HG02588 (cell line): ENCODE measurements at regions not wholly inside any gene's neighbourhood (a gene's known extent, or its start where the extent isn't known, plus 50 kb on each side); places are given as distances from the start of the nearest gene placed in this dataset.
A peak's percentile ranks its signal among the peaks of the same experiment; 100 is the strongest.

Experiments used
- ATAC-seq: cut with Tn5 transposase; IDR thresholded peaks from one replicate; pipeline ENCODE4 v1.9.1; 2021; ENCODE audit warnings: mild to moderate bottlenecking, moderate library complexity; ENCODE audit not compliant: unreplicated experiment

DNA sequence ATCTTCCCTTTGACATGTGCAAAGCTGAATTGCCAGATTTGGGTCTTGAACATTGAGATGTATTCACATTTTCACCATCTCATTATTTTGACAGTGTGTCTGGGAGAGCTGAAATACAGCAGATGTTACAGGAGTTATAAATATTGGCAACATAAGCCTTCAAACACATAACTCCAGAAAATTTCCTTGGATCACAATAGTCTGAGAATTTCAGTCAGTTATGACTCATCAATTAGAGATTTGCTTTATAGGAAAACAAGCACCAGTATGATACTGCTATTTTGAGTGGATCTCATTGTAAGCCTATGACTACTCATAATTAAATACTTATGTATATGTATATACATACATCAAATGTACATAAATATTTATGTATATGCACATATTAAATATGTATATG is 1171.8 kb downstream of the AMY1C start:
- no peak for ATAC-seq

DNA sequence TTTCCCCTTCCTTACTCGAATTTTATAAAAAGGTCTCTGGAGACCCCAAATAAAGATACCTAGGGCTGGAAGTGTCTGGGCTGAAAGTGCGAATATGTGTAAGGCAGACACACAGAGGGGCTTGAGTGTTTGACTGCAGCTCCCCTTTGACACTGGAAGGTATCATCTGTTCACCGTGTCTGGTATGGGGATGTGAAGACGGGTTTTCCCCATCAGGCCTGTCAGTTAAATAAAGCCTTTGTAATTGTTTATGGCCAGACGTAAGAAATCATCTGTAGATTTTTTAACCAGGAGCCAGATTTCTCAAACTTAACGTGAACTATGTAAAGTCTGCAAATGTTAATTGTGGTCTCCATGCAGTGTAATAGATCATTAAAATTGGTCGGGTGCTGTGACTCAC is 1173.4 kb downstream of the AMY1C start:
- no peak for ATAC-seq

DNA sequence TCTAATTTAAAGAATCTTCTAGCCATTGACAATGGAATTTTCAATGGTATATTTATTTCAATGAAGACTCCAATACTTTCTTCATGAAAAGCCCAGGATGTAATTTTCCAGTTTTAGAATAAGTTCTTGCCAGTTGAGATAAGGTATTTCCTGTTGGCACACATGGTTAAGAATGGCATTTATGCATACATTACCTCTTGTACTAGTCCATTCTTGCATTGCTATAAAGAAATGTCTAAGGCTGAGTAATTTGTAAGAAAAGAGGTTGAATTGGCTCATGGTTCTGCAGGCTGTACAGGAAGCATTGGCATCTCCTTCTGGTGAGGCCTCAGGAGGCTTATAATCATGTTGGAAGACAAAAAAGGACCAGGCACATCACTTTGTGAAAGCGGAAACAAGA is 1179.6 kb downstream of the AMY1C start:
- ATAC-seq: no peak

DNA sequence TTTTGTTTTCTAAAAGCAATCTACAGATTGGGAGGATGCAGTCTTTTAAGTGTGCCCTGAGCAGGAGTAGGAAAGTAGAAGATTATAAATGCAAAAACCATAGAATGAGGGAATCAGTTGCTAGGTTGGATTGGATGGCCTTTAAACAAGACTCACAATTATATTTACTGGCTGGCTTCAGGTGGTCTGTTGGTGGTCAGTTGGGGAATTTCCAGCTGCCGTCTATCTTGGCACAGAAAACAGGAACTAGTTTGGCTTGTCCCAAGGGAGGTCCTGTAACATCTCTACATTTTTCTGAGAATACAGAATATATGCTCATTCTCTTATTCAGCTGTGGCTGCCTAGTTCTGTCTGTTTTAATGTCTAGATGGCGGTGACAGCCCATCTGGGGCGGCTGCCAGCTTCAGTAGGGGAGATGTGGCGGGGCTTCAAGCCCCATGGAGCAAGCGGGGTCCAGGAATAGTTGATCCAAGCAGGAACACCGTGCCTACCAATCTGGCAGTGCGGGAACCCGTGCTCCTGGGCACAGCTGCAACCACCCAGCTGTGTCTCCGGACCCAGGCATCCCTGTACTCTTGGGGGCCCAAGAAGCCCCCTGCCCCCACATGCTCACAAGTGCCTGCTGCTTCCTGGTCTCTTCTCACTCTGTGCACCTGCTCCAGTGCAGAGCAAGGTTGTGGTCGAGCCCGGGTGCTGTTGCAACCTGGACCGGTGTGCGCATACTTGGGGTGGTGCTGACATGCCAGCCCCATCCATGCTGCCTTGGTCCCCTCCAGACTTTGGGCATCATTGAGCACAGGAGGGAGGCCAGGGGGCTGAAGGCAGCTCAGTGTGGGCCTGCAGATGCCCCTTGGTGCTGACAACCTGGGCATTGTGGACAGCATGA is 1182.6 kb downstream of the AMY1C start:
- ATAC-seq: peak; percentile 48

DNA sequence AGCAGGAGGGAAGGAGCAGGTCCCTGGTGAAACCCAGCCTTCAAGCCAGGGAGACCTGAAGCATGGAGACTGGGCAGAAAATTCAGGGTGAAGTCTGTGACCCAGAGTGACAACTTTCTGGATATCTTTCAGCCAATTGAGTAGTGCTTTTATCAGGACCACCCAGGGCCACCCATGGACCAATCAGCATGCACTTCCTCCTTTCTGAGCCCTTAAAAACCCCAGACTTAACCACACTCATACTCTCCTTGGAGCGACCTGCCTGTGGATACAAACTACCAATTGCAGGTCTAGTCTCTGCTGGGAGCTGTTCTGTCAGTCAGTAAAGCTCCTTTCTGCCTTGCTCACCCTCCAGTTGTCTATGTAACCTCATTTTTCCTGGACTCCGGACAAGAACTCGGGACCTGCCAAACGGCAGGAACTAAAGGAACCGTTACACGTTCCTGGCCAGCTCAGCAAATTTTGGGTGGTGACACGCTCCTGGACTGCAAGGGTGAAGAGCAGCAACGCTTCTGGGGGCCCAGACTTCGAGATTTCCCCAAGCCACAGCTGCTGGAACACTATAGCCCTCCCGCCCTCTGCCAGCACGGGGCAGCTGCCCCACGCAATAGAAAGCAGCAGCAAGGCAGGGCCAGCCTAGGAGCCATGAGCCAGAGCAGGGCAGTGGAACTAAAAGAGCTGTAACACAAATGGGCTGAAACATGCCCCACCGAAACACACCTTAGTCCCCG is 1183.4 kb downstream of the AMY1C start:
- peak; percentile 41 for ATAC-seq

DNA sequence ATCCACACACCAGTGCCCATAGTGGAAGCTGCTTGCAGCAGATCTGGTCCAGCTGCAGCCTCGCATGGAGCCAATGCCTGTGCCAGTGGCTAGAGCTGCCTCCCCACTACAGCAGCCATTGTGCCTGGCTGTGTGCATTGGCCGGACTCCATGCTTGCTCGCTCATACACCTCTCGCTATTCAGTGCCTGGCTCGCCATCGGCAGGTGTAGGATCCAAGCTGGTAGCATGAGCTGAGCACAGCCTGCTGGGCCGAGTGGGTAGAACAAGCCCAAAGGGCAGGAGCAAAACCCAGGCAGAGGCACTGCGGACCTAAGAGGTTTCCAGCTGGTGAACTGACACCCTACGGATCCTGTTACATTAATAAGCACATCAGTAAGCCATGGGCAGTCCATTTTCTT is 1184.1 kb downstream of the AMY1C start:
- no peak for ATAC-seq

DNA sequence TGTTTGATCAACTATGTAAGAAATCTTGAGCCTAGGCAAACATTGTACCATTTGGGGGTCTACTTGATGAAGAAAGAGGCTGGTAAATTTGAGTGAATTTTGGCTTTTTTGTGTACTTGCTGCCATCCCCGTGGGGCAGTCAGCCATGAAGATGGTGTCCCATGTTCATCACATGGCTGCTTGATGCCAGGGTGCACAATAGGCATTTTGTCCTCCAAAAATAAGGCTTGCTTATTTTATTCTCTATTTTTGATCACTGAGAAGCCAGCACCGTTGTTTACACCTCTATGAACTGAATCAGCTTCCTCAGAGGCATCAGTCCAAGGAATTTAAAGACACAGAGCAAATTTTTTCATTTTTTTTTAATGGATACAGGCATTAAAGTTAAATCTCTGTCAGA is 1195.7 kb downstream of the AMY1C start:
- no peak for ATAC-seq

DNA sequence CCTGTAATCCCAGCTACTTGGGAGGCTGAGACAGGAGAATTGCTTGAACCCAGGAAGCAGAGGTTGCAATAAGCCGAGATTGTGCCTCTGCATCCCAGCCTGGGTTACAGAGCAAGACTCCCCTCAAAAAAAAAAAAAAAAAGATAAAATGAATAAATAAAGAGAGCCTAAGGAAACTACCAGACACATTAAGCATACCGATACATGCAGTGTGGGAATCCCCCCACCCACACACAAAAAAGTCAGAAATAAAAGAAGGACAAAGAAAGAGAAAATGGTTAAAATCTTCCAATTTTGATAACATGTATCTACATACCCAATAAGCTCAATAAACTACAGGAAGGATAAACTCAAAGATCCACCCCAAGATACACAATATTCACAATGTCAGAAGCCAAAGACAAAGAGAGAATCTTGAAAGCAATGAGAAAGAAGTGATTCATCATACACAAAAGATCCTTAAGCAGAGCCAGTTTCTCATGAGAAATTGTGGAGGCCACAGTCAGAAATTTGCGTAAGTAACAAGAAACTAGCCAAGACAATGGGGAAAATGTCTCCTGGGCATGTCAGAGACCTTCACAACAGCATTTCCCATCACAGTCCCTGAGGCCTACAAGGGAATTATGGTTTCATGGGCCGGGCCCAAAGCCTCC is 1197.0 kb downstream of the AMY1C start:
- no peak for ATAC-seq

DNA sequence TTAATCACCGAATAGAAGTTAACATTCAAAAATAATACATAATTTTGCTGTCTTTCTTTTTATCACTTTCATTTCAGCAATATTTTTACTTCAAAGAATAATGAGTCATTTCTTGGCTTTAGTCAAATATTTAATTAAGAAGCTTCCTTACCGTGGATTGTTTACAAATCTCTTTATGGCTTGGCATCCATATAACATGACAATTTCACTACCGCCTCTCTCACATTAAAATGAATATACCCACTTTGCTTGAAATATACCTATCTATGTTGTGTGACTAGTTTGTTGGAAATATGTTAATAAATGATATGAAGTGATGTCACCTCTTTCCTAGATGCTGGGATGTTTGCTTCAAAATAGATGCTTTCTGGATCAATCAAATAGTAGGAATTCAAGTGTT is 1203.9 kb downstream of the AMY1C start:
- no peak for ATAC-seq

DNA sequence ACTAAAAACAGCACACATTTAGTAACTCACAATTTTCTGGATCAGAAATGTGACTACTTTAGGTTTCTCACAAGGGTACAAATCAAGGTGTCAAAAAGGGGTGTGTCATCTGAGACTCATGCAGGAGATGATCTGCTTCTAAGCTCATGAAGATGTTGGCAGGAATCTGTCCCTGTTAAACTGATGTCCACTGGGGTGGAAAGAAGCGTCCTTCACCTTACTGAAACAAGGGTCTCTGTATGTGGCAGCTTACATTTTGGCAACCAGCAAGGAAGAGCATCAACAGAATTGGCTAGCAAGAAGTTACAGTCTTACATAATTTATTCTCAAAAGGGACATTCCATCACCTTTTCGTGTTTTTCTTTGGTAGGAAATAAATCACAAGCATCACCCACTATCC is 1223.8 kb downstream of the AMY1C start:
- no peak for ATAC-seq

DNA sequence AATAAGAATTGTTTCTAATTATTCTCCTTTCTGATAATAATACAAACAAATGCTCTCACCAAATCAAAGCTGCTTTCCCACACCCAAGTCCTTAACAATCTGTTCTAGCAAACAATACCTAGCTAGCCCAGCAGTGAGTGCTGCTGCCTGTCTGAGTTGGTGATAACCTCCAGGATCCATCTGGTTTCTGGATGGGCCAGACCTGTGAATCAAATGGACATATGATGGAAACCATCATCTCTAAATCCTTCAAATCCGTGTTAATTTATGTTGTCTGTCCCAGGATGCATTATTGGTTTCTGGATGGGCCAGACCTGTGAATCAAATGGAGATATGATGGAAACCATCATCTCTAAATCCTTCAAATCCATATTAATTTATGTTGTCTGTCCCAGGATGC is 1230.0 kb downstream of the AMY1C start:
- no peak for ATAC-seq

DNA sequence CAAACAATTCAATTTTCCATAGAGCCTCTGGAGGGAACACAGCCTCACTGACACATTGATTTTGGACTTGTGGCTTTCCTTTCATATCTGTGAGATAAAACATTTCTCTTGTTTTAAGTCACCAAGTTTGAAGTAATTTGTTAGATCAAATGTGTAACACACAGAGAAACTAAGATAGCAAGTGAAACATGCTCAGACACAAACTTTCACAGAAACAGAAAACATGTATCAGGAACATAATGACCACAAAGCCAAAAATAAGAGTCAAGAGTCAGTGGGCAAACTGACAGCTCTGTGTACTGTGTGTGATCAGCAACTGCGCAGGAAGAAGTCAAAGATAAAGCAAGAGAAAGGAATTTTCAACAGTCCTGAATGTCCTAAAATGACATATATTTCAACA is 1237.5 kb downstream of the AMY1C start:
- peak; percentile 98 for ATAC-seq

DNA sequence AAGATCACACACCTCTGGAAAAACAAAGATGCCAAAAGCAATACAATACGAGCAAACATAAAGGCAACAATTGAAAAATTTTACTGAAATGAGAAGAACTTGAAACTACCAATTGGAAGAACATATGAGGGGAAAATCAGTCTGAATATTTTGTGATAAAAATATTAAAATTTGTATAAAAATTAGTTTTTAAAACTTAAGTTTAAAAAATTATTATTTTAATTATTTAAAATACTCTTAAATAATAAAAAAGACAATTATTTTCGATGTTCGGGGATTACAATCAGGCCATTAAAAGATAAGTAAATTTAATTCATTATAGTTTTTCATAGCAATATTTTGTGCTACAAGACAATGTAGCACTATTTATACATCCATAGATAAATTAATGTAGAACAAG is 1239.3 kb downstream of the AMY1C start:
- ATAC-seq: no peak

DNA sequence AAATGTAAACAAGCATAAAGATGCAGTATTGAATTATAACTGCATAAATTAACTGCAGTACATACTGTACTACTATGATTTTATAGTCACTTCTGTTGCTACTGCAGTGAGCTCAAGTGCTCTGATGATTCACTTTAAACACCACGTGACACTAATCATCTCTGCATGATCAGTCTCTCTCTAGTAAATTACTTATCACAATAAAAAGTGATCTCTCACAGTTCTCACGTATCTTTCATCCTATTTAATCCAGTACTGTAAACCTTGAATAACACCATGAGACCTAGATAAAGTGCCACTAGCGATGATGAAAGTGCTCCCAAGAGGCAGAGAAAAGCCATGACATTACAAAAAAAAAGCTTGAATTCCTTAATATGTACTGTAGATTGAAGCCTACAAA is 1242.0 kb downstream of the AMY1C start:
- no peak for ATAC-seq

DNA sequence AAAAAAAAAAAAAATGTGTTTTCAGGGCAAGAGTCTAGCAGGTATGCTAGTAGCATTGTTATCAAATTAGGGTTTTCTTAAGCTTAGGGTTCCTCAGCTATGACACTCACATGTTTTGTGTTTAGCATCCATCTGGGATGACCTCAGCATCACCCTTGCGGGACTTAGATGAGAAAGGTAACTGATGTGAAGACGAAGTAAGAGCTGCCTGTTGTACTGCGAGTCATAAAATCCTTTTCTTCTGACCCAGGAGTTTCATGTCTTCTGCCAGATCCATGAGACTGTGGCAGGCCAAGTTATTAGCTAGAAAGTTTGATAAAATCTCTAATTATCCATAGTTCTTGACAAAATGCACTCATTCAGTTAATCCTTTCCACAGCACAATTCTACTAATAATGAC is 1251.1 kb downstream of the AMY1C start:
- no peak for ATAC-seq

DNA sequence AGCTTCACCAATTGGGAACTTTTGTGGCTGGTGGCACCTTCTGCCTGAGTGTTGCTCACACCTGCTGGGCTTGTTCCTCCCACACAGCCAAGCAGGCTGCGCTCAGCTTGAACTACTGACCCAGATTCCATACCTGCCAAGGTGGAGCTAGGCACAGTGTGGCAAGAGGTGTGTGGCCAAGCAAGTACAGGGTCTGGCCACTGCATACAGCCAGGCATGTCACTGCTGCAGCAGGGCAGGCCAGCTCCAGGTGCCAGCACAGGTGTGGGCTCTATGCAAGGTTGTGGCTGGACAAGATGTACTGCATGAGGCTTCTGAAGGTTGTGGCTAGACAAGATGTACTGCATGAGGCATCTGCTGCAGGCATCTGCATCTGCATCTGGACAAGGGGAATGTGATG is 1254.8 kb downstream of the AMY1C start:
- no peak for ATAC-seq

DNA sequence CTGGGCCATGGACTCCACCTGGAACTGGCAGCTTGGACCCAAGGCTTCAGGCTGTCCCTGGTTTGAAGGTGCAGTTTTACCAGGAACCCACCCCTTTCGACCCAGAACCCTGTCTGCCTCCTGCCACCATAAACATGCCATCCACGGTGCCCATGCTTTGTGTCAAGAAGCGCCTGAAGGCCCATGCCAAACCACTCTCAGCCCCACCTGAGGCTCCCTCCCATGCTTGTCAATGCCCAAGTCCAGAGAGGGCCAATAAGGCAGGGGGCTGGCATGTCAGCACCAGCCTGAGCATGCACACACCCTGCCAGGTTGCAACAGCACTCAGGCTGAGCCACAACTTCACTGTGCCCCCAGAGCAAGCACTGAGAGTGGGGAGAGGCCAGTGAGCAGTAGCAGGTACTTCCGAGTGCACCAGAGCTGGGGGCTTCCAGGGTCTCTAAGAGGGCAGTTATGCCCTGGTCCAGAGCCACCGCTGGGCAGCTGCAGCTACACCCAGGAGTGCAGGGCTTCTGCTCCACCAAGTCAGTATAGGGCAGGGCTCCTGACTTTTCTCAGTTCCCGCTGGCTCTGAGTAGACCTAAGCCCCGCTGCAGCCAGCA is 1256.0 kb downstream of the AMY1C start:
- no peak for ATAC-seq

DNA sequence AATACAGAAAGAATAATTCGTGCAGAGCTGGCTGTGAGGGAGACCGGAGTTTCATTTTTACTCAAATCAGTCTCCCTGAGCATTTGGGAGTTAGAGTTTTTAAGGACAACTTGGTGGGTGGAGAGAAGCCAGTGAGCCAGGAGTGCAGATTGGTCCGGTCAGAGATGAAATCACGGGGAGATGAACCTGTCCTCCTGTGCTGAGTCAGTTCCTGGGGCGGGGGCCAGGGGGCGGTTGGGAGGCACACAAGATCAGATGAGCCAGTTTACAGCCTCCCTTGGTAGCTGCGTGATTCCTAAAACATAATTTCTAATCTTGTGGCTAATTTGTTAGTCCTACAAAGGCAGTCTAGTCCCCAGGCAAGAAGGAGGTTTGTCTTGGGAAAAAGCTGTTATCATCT is 1267.9 kb downstream of the AMY1C start:
- no peak for ATAC-seq

DNA sequence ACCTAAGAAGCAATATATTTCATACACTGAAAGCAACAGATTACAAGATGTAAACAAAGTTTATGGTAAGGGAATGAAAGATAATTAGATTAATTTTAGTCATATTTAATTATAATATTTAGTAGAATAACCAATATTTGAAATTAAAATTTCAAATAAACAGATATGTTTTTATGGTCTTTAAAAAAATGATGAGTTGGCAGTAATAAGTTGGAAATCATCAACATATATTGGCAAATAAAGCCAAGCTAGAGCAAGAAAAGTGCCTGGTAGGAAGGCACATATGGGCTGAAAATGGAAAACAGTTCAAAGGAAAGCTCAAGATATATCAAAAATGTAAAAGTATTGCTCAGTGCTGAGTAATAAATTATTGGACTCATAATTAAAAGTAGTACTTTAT is 1274.0 kb downstream of the AMY1C start:
- no peak for ATAC-seq

DNA sequence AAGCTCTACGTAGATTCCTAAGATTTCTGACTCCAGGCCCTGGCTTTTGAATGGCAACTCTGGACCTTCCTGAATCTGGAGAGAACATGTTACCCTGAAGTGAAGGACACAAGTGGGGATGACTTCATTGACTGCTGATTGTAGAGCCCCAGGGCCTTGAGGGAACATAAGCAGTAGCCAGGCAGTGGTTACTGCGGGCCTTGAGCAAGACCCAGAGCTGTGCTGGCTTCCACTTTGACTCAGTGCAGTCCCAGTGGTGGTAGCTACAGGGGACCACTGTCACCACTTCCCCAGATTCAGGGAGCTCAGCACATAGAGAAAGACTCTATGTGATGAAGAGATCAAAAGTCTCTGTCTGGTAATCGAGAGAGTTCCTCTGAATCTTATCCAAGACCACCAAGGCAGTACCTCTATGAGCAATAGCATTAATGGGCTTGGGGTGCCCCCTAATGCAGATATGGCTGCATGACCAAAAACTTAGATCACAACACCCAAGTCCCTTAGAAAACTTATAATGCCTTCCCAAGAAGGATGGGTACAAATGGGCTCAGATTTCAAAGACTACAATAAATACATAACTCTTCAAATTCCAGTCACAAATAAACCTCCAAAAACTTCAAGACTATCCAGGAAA is 1278.3 kb downstream of the AMY1C start:
- ATAC-seq: peak; percentile 67

DNA sequence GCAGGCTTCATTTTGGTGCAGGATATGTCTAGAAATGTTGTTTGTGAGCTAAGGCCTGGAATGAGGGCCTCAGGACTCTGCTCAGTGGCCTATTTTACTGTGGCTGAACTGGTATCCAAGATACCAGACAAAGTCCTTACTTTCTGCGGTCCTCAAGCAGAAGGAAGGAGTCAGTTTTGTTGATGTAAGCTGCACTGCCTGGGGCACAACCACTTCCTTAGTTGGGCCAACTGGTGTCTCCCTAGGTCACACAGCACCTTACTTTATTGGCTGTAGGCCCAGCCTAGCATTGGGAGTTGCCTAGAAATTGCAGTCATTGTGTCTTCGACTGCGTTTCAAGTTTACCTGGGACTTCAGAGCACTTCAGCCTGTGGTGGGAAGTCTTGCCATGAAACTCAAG is 1322.7 kb downstream of the AMY1C start:
- ATAC-seq: no peak
